ENCODE measurements at regions not wholly inside any gene's neighbourhood (a gene's known extent, or its start where the extent isn't known, plus 50 kb on each side); places are given as distances from the start of the nearest gene placed in this dataset.

- Histone ChIP-seq H3K9ac (no peak overlapping the region), H3K4me3 (ENCODE audit: low read depth, low read length) (no peak overlapping the region), H2AFZ (no peak overlapping the region), H3K79me2 (no peaks in the 10 kb centered on the region), H3K27ac (no peak overlapping the region), H3K27me3 (ENCODE audit: control insufficient read depth, insufficient read depth, low read length) (no peaks in the 10 kb centered on the region), H3K4me2 (ENCODE audit: low read length) (no peak overlapping the region), H3K9me3 (ENCODE audit: control insufficient read depth, low read length) (no peaks in the 10 kb centered on the region), H3K36me3 (ENCODE audit: control insufficient read depth, insufficient read depth, low read length) (no peaks in the 10 kb centered on the region), H3K4me1 (no peaks in the 10 kb centered on the region)
- TF ChIP-seq, protein P1, sequence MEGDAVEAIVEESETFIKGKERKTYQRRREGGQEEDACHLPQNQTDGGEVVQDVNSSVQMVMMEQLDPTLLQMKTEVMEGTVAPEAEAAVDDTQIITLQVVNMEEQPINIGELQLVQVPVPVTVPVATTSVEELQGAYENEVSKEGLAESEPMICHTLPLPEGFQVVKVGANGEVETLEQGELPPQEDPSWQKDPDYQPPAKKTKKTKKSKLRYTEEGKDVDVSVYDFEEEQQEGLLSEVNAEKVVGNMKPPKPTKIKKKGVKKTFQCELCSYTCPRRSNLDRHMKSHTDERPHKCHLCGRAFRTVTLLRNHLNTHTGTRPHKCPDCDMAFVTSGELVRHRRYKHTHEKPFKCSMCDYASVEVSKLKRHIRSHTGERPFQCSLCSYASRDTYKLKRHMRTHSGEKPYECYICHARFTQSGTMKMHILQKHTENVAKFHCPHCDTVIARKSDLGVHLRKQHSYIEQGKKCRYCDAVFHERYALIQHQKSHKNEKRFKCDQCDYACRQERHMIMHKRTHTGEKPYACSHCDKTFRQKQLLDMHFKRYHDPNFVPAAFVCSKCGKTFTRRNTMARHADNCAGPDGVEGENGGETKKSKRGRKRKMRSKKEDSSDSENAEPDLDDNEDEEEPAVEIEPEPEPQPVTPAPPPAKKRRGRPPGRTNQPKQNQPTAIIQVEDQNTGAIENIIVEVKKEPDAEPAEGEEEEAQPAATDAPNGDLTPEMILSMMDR (IDR thresholded peaks at IDR 0.05): no peak
These were observed 580.5 kb downstream of the OTOL1 start for GRCh38 chr3:162077108-162077507.

DNA sequence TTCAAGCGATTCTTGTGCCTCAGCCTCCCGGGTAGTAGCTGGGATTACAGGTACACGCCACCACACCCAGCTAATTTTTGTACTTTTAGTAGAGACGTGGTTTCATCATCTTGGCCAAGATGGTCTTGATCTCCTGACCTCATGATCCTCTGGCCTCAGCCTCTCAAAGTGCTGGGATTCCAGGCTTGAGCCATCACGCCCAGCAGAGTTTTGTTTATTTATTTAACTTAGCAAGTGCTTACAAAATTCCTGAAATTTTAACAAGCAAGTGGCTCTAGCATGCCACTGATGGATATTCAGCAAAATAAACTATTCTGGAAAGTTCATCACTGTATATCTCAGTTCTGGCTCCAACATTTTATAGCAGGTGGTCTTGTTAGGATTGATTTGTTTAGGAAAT is 585.9 kb downstream of the OTOL1 start:
- no peaks in the 10 kb centered on the region for H3K9me3 ChIP-seq (ENCODE audit: control insufficient read depth, low read length)
- H3K27me3 ChIP-seq (ENCODE audit: control insufficient read depth, insufficient read depth, low read length): no peaks in the 10 kb centered on the region
- no peak overlapping the region for H2AFZ ChIP-seq
- H3K4me2 ChIP-seq (ENCODE audit: low read length): no peak overlapping the region
- H3K4me1 ChIP-seq: no peaks in the 10 kb centered on the region
- no peaks in the 10 kb centered on the region for H3K79me2 ChIP-seq
- H3K27ac ChIP-seq: no peak overlapping the region
- no peak overlapping the region for H3K9ac ChIP-seq
- H3K36me3 ChIP-seq (ENCODE audit: control insufficient read depth, insufficient read depth, low read length): no peaks in the 10 kb centered on the region
- TF ChIP-seq, protein P1 (IDR thresholded peaks at IDR 0.05): no peak
- no peak overlapping the region for H3K4me3 ChIP-seq (ENCODE audit: low read depth, low read length)

DNA sequence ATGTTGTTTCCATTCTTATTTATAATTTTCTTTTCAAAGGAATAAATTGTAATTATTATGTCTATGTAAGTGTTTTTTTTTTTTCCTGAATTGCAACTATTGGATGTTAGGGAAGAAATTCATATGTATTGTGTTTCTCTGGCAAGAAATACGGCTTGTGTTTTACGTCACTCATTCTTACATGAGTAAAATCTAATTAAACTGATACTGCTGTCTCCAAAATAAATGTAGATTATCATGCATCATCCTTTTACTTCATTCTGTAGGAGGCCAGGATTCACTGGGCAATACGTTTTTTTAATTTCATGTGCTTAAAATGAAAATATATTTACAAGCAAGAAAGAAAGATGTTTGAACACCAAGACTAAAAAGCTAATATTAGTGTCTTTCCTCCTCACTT is 590.8 kb downstream of the OTOL1 start:
- H2AFZ ChIP-seq: no peak overlapping the region
- no peak overlapping the region for H3K27ac ChIP-seq
- H3K27me3 ChIP-seq (ENCODE audit: control insufficient read depth, insufficient read depth, low read length): no peaks in the 10 kb centered on the region
- no peaks in the 10 kb centered on the region for H3K79me2 ChIP-seq
- H3K4me1 ChIP-seq: no peaks in the 10 kb centered on the region
- no peak overlapping the region for H3K4me2 ChIP-seq (ENCODE audit: low read length)
- H3K4me3 ChIP-seq (ENCODE audit: low read depth, low read length): no peak overlapping the region
- H3K9me3 ChIP-seq (ENCODE audit: control insufficient read depth, low read length): no peaks in the 10 kb centered on the region
- H3K36me3 ChIP-seq (ENCODE audit: control insufficient read depth, insufficient read depth, low read length): no peaks in the 10 kb centered on the region
- TF ChIP-seq, protein P1 (IDR thresholded peaks at IDR 0.05): no peak
- H3K9ac ChIP-seq: no peak overlapping the region

DNA sequence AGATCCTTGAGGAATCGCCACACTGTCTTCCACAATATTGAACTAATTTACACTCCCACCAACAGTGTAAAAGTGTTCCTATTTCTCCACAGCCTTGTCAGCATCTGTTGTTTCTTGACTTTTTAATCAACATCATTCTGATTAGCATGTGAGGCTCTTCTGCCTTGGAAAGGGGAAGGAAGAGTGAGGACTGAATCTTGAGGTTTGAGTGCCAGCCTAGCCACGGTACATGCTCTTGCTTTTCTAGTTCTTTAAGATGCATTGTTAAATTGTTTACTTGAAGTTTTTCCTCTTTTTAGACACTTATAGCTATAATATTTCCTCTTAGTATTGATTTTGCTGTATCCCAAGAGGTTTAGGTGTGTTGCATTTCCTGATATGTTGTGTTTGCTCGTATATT is 596.1 kb downstream of the OTOL1 start:
- TF ChIP-seq, protein P1 (IDR thresholded peaks at IDR 0.05): no peak
- H3K4me1 ChIP-seq: no peaks in the 10 kb centered on the region
- no peak overlapping the region for H2AFZ ChIP-seq
- no peaks in the 10 kb centered on the region for H3K27me3 ChIP-seq (ENCODE audit: control insufficient read depth, insufficient read depth, low read length)
- no peak overlapping the region for H3K4me3 ChIP-seq (ENCODE audit: low read depth, low read length)
- H3K79me2 ChIP-seq: no peaks in the 10 kb centered on the region
- H3K27ac ChIP-seq: no peak overlapping the region
- H3K4me2 ChIP-seq (ENCODE audit: low read length): no peak overlapping the region
- no peaks in the 10 kb centered on the region for H3K36me3 ChIP-seq (ENCODE audit: control insufficient read depth, insufficient read depth, low read length)
- no peak overlapping the region for H3K9ac ChIP-seq
- no peaks in the 10 kb centered on the region for H3K9me3 ChIP-seq (ENCODE audit: control insufficient read depth, low read length)

DNA sequence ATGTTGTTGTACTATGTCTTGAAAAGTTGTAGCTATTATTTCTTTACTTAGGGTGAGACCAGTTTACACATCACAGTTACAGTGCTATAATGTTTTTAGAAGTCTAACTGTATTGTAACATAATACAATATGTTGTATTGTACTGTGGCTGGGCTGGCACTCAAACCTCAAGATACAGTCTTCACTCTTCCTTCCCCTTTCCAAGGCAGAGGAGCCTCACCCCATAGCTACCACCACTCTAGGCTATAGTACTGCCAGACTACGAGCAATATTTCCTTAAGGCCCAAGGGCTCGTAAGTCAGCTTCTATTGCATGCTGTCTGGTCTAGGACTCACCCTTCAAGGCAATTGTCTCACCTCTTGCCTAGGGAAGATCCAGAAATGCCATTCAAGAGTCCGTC is 597.7 kb downstream of the OTOL1 start:
- no peak overlapping the region for H3K9ac ChIP-seq
- no peaks in the 10 kb centered on the region for H3K9me3 ChIP-seq (ENCODE audit: control insufficient read depth, low read length)
- no peak overlapping the region for H3K27ac ChIP-seq
- H3K4me1 ChIP-seq: no peaks in the 10 kb centered on the region
- H3K36me3 ChIP-seq (ENCODE audit: control insufficient read depth, insufficient read depth, low read length): no peaks in the 10 kb centered on the region
- H3K4me2 ChIP-seq (ENCODE audit: low read length): no peak overlapping the region
- H3K27me3 ChIP-seq (ENCODE audit: control insufficient read depth, insufficient read depth, low read length): no peaks in the 10 kb centered on the region
- H3K79me2 ChIP-seq: no peaks in the 10 kb centered on the region
- H3K4me3 ChIP-seq (ENCODE audit: low read depth, low read length): no peak overlapping the region
- TF ChIP-seq, protein P1 (IDR thresholded peaks at IDR 0.05): no peak
- no peak overlapping the region for H2AFZ ChIP-seq

All from parathyroid adenoma (tissue), 2 donors.